Activated CD4-positive, alpha-beta T cell treated with anti-CD3 and anti-CD28 coated beads, Interleukin-2, amount 10 ng/mL, durations not matched to agents 24 days and 14 days (primary cell): ENCODE measurements at regions not wholly inside any gene's neighbourhood (a gene's known extent, or its start where the extent isn't known, plus 50 kb on each side); places are given as distances from the start of the nearest gene placed in this dataset.

Source experiments
- DNase-seq: peaks from one replicate; pipeline ENCODE4 v3.0.0; 2022
- H3K27ac Mint-ChIP-seq: one replicate; pipeline ENCODE4 v1.8.0; 2022; ENCODE audit warnings: mild to moderate bottlenecking, mixed read lengths
- H3K27me3 Mint-ChIP-seq: one replicate; pipeline ENCODE4 v1.8.0; 2022; ENCODE audit warnings: mixed read lengths
- H3K36me3 Mint-ChIP-seq: one replicate; pipeline ENCODE4 v1.8.0; 2022; ENCODE audit warnings: low read depth, mild to moderate bottlenecking, mixed read lengths
- H3K4me1 Mint-ChIP-seq: one replicate; pipeline ENCODE4 v1.8.0; 2021; ENCODE audit warnings: mixed read lengths
- H3K4me3 Mint-ChIP-seq: one replicate; pipeline ENCODE4 v1.8.0; 2022; ENCODE audit warnings: mild to moderate bottlenecking, moderate library complexity, mixed read lengths
- H3K9me3 Mint-ChIP-seq: one replicate; pipeline ENCODE4 v1.8.0; 2021; ENCODE audit warnings: mixed read lengths
- intact Hi-C: fragments of 100-400 bp; cut with micrococcal nuclease; formaldehyde crosslinking; loops from one replicate; pipeline ENCODE4 v1.15.1; 2023

GRCh38 chr6:140062043-140063020 lies 687.9 kb upstream of the CITED2 start:
- Mint-ChIP-seq H3K4me3 (no peak overlapping the region), H3K9me3 (no peaks in the 10 kb centered on the region), H3K4me1 (no peaks in the 10 kb centered on the region), H3K27ac (no peak overlapping the region), H3K36me3 (no peaks in the 10 kb centered on the region), H3K27me3 (no peaks in the 10 kb centered on the region)
- intact Hi-C loops: no loop called here
- no peak for DNase-seq

- no peaks in the 10 kb centered on the region for H3K36me3 Mint-ChIP-seq
- no peaks in the 10 kb centered on the region for H3K27me3 Mint-ChIP-seq
- no peak overlapping the region for H3K4me3 Mint-ChIP-seq
- H3K9me3 Mint-ChIP-seq: no peaks in the 10 kb centered on the region
- intact Hi-C loops: no loop called here
- no peaks in the 10 kb centered on the region for H3K4me1 Mint-ChIP-seq
- DNase-seq: no peak
- no peak overlapping the region for H3K27ac Mint-ChIP-seq
Measured at GRCh38 chr6:140061110-140062042, 686.9 kb upstream of the CITED2 start.

GRCh38 chr6:140059947-140060346 lies 685.5 kb upstream of the CITED2 start:
- no peak overlapping the region for H3K4me3 Mint-ChIP-seq
- no peaks in the 10 kb centered on the region for H3K9me3 Mint-ChIP-seq
- no peak for DNase-seq
- H3K36me3 Mint-ChIP-seq: no peaks in the 10 kb centered on the region
- intact Hi-C loops: no loop called here
- no peaks in the 10 kb centered on the region for H3K4me1 Mint-ChIP-seq
- no peaks in the 10 kb centered on the region for H3K27me3 Mint-ChIP-seq
- no peak overlapping the region for H3K27ac Mint-ChIP-seq

- no peak overlapping the region for H3K27ac Mint-ChIP-seq
- no peak for DNase-seq
- no peaks in the 10 kb centered on the region for H3K27me3 Mint-ChIP-seq
- H3K36me3 Mint-ChIP-seq: no peaks in the 10 kb centered on the region
- no peaks in the 10 kb centered on the region for H3K9me3 Mint-ChIP-seq
- intact Hi-C loops: no loop called here
- no peaks in the 10 kb centered on the region for H3K4me1 Mint-ChIP-seq
- H3K4me3 Mint-ChIP-seq: no peak overlapping the region
Measured at GRCh38 chr6:140058863-140059262, 684.4 kb upstream of the CITED2 start.

GRCh38 chr6:140052736-140053729 lies 678.6 kb upstream of the CITED2 start:
- H3K9me3 Mint-ChIP-seq: no peaks in the 10 kb centered on the region
- H3K27me3 Mint-ChIP-seq: no peaks in the 10 kb centered on the region
- H3K4me1 Mint-ChIP-seq: no peaks in the 10 kb centered on the region
- H3K36me3 Mint-ChIP-seq: no peaks in the 10 kb centered on the region
- DNase-seq: no peak
- no peak overlapping the region for H3K27ac Mint-ChIP-seq
- no peak overlapping the region for H3K4me3 Mint-ChIP-seq
- intact Hi-C loops: no loop called here

- Mint-ChIP-seq H3K4me3 (no peak overlapping the region), H3K27me3 (peaks cover 2% of the 10 kb centered on the region), H3K4me1 (no peaks in the 10 kb centered on the region), H3K27ac (no peak overlapping the region), H3K9me3 (no peaks in the 10 kb centered on the region), H3K36me3 (no peaks in the 10 kb centered on the region)
- DNase-seq: no peak
- intact Hi-C loops: no loop called here
Measured at GRCh38 chr6:140051521-140052512, 677.4 kb upstream of the CITED2 start.

- intact Hi-C loops: no loop called here
- Mint-ChIP-seq H3K4me1 (no peaks in the 10 kb centered on the region), H3K27me3 (peaks cover 2% of the 10 kb centered on the region), H3K4me3 (no peak overlapping the region), H3K36me3 (no peaks in the 10 kb centered on the region), H3K9me3 (no peaks in the 10 kb centered on the region), H3K27ac (no peak overlapping the region)
- DNase-seq: no peak
Measured at GRCh38 chr6:140050101-140050995, 675.9 kb upstream of the CITED2 start.

GRCh38 chr6:140049251-140049650 lies 674.8 kb upstream of the CITED2 start:
- Mint-ChIP-seq H3K4me3 (no peak overlapping the region), H3K36me3 (no peaks in the 10 kb centered on the region), H3K27me3 (peaks cover 2% of the 10 kb centered on the region), H3K4me1 (no peaks in the 10 kb centered on the region), H3K27ac (no peak overlapping the region), H3K9me3 (no peaks in the 10 kb centered on the region)
- intact Hi-C loops: no loop called here
- DNase-seq: no peak

GRCh38 chr6:140048202-140048790 lies 673.8 kb upstream of the CITED2 start:
- peaks cover 2% of the 10 kb centered on the region for H3K27me3 Mint-ChIP-seq
- no peaks in the 10 kb centered on the region for H3K36me3 Mint-ChIP-seq
- H3K9me3 Mint-ChIP-seq: no peaks in the 10 kb centered on the region
- no peak for DNase-seq
- intact Hi-C loops: no loop called here
- no peak overlapping the region for H3K4me3 Mint-ChIP-seq
- H3K4me1 Mint-ChIP-seq: no peaks in the 10 kb centered on the region
- no peak overlapping the region for H3K27ac Mint-ChIP-seq

GRCh38 chr6:140047321-140047720 lies 672.9 kb upstream of the CITED2 start:
- no peak overlapping the region for H3K27ac Mint-ChIP-seq
- no peak overlapping the region for H3K4me3 Mint-ChIP-seq
- no peaks in the 10 kb centered on the region for H3K4me1 Mint-ChIP-seq
- no peaks in the 10 kb centered on the region for H3K9me3 Mint-ChIP-seq
- no peaks in the 10 kb centered on the region for H3K36me3 Mint-ChIP-seq
- no peak for DNase-seq
- intact Hi-C loops: no loop called here
- H3K27me3 Mint-ChIP-seq: peaks cover 2% of the 10 kb centered on the region

GRCh38 chr6:140046016-140046632 lies 671.7 kb upstream of the CITED2 start:
- no peaks in the 10 kb centered on the region for H3K4me1 Mint-ChIP-seq
- no peak overlapping the region for H3K4me3 Mint-ChIP-seq
- DNase-seq: no peak
- peaks cover 2% of the 10 kb centered on the region for H3K27me3 Mint-ChIP-seq
- H3K27ac Mint-ChIP-seq: no peak overlapping the region
- no peaks in the 10 kb centered on the region for H3K9me3 Mint-ChIP-seq
- intact Hi-C loops: no loop called here
- H3K36me3 Mint-ChIP-seq: no peaks in the 10 kb centered on the region
